ENCODE measurements at regions not wholly inside any gene's neighbourhood (a gene's known extent, or its start where the extent isn't known, plus 50 kb on each side); places are given as distances from the start of the nearest gene placed in this dataset.
"Not testable (repeated sequence)": the region's sequence is repeated elsewhere in the genome, so short reads cannot be mapped to it uniquely, and the experiment has no call there.

GRCh38 chr7:81843657-81844056, 73.8 kb upstream of the HGF start:
- 87% methylated on average over 2 of the region's 2 CpGs for WGBS
- H3K36me3 ChIP-seq (ENCODE audit: control insufficient read depth in 4 of 4, insufficient read depth in 3 of 4, low read depth in 1 of 4, low read length in 3 of 4); H3K27me3 ChIP-seq (ENCODE audit: control insufficient read depth in 4 of 4, insufficient read depth in 4 of 4, low read length in 3 of 4): not testable (repeated sequence)

GRCh38 chr7:81842361-81842760, 72.5 kb upstream of the HGF start:
- H3K27ac ChIP-seq (ENCODE audit: low read depth in 1 of 2, low read length in 2 of 2): no peak overlapping the region
- peaks cover 0 to 2% (median 0%) of the 10 kb centered on the region in 4 donors for H3K9me3 ChIP-seq (ENCODE audit: control insufficient read depth in 4 of 4, low read length in 3 of 4)
- 70% methylated on average over 2 of the region's 2 CpGs for whole genome bisulfite sequencing
- DNase-seq (ENCODE audit: low spot score): no peak
- no peaks in the 10 kb centered on the region for H3K4me1 ChIP-seq (ENCODE audit: control insufficient read depth in 4 of 4, insufficient read depth in 4 of 4, low read length in 3 of 4)
- H3K4me3 ChIP-seq (ENCODE audit: low read depth in 1 of 3, low read length in 3 of 3): no peak overlapping the region
- H3K27me3 ChIP-seq (ENCODE audit: control insufficient read depth in 4 of 4, insufficient read depth in 4 of 4, low read length in 3 of 4): no peaks in the 10 kb centered on the region
- no peaks in the 10 kb centered on the region for H3K36me3 ChIP-seq (ENCODE audit: control insufficient read depth in 4 of 4, insufficient read depth in 3 of 4, low read depth in 1 of 4, low read length in 3 of 4)
- no peak for TF ChIP-seq MAX (IDR thresholded peaks at IDR 0.05)
- H3K9ac ChIP-seq (ENCODE audit: low read depth in 1 of 2, low read length in 2 of 2): no peak overlapping the region

More at GRCh38 chr7:81843657-81844056, 73.8 kb upstream of the HGF start:
- not testable (repeated sequence) for DNase-seq (ENCODE audit: low spot score); H3K4me3 ChIP-seq (ENCODE audit: low read depth in 1 of 3, low read length in 3 of 3); H3K27ac ChIP-seq (ENCODE audit: low read depth in 1 of 2, low read length in 2 of 2); H3K9ac ChIP-seq (ENCODE audit: low read depth in 1 of 2, low read length in 2 of 2); H3K9me3 ChIP-seq (ENCODE audit: control insufficient read depth in 4 of 4, low read length in 3 of 4); H3K4me1 ChIP-seq (ENCODE audit: control insufficient read depth in 4 of 4, insufficient read depth in 4 of 4, low read length in 3 of 4)

GRCh38 chr7:81839708-81840369, 70.0 kb upstream of the HGF start:
- no peak overlapping the region for H3K4me3 ChIP-seq (ENCODE audit: low read depth in 1 of 3, low read length in 3 of 3)
- 88% methylated on average over 6 of the region's 6 CpGs for WGBS
- no peaks in the 10 kb centered on the region for H3K27me3 ChIP-seq (ENCODE audit: control insufficient read depth in 4 of 4, insufficient read depth in 4 of 4, low read length in 3 of 4)
- H3K27ac ChIP-seq (ENCODE audit: low read depth in 1 of 2, low read length in 2 of 2): no peak overlapping the region
- H3K36me3 ChIP-seq (ENCODE audit: control insufficient read depth in 4 of 4, insufficient read depth in 3 of 4, low read depth in 1 of 4, low read length in 3 of 4): no peaks in the 10 kb centered on the region
- no peak for DNase-seq (ENCODE audit: low spot score)
- H3K9ac ChIP-seq (ENCODE audit: low read depth in 1 of 2, low read length in 2 of 2): no peak overlapping the region
- H3K4me1 ChIP-seq (ENCODE audit: control insufficient read depth in 4 of 4, insufficient read depth in 4 of 4, low read length in 3 of 4): no peaks in the 10 kb centered on the region
- TF ChIP-seq ZBTB33 (IDR thresholded peaks at IDR 0.05) (no peak), YY1 (IDR thresholded peaks at IDR 0.05) (no peak), EGR1 (IDR thresholded peaks at IDR 0.05; ENCODE audit: low read depth in 2 of 2) (no peak), TAF1 (conservative IDR thresholded peaks at IDR 0.05) (no peak), RXRA (IDR thresholded peaks at IDR 0.05) (no peak), CTCF (IDR thresholded peaks at IDR 0.05; ENCODE audit: low read depth, low read length, missing input control) (no peak), FOXA1 (IDR thresholded peaks at IDR 0.05) (no peak), NR2F2 (IDR thresholded peaks at IDR 0.05) (no peak), MAX (IDR thresholded peaks at IDR 0.05) (no peak), REST (IDR thresholded peaks at IDR 0.05) (no peak), FOXA2 (IDR thresholded peaks at IDR 0.05) (no peak), JUND (IDR thresholded peaks at IDR 0.05) (no peak), RAD21 (IDR thresholded peaks at IDR 0.05) (no peak), HNF4A (conservative IDR thresholded peaks at IDR 0.05) (no peak), SP1 (IDR thresholded peaks at IDR 0.05) (no peak), ATF3 (IDR thresholded peaks at IDR 0.05) (no peak), GABPA (IDR thresholded peaks at IDR 0.05 in 1 of 2, conservative IDR thresholded peaks at IDR 0.05 in 1 of 2) (no peak), HNF4G (IDR thresholded peaks at IDR 0.05) (no peak)
- H3K9me3 ChIP-seq (ENCODE audit: control insufficient read depth in 4 of 4, low read length in 3 of 4): peaks cover 0 to 2% (median 0%) of the 10 kb centered on the region in 4 donors
